IMR-90 (cell line): ENCODE measurements at regions not wholly inside any gene's neighbourhood (a gene's known extent, or its start where the extent isn't known, plus 50 kb on each side); places are given as distances from the start of the nearest gene placed in this dataset.

Source experiments
- ATAC-seq: fragments of 200-7000 bp; cut with Tn5 transposase; 2 replicates; pipeline ENCODE4 v1.9.1; 2020; ENCODE audit warnings: low read depth, mild to moderate bottlenecking, moderate library complexity
- BruUV-seq: library from RNA; stranded (reverse); fragments of 400-500 nt; replicated peaks from 2 replicates; lab custom pipeline; 2021; lab: Mats Ljungman, UMichigan
- CTCF ChIA-PET: fragments of 300-600 bp; formaldehyde crosslinking; extraction: SDS; loops from one replicate; lab custom pipeline; 2021; ENCODE audit warnings: antibody characterized with exemption; lab: Yijun Ruan, JAX
- POLR2A ChIA-PET: fragments of 300-600 bp; sonication (Branson Sonifier 250); formaldehyde crosslinking; loops from one replicate; lab custom pipeline; 2022; ENCODE audit warnings: antibody characterized with exemption; ENCODE audit not compliant: unreplicated experiment; lab: Charles Lee
- DNase-seq: peaks from one replicate; pipeline ENCODE4 v3.0.0; 2013
- H2AFZ ChIP-seq: replicated peaks from 2 replicates; pipeline ENCODE3; 2013; ENCODE audit warnings: low read length, mild to moderate bottlenecking; ENCODE audit not compliant: poor library complexity
- H2AK5ac ChIP-seq: 2 replicates; pipeline ENCODE4 v1.6.1; 2013; ENCODE audit warnings: low read depth, low read length, inconsistent platforms
- H2AK9ac ChIP-seq: replicated peaks from 2 replicates; pipeline ENCODE3; 2013; ENCODE audit warnings: mild to moderate bottlenecking, low read depth, low read length, moderate library complexity; ENCODE audit not compliant: poor library complexity
- H2BK120ac ChIP-seq: 2 replicates; pipeline ENCODE4 v1.6.1; 2013; ENCODE audit warnings: low read depth, low read length, inconsistent platforms
- H2BK15ac ChIP-seq: 3 replicates; pipeline ENCODE4 v1.6.1; 2013; ENCODE audit warnings: low read depth, low read length, inconsistent platforms
- H2BK20ac ChIP-seq: 2 replicates; pipeline ENCODE4 v1.6.1; 2013; ENCODE audit warnings: low read depth, mild to moderate bottlenecking, inconsistent platforms, low read length, moderate library complexity
- H2BK5ac ChIP-seq: 2 replicates; pipeline ENCODE4 v1.6.1; 2013; ENCODE audit warnings: mild to moderate bottlenecking, low read depth, low read length, inconsistent platforms; ENCODE audit not compliant: poor library complexity, severe bottlenecking
- H3K14ac ChIP-seq: replicated peaks from 2 replicates; pipeline ENCODE4 v1.6.1; 2013; ENCODE audit warnings: low read depth, low read length, inconsistent platforms
- H3K18ac ChIP-seq: 2 replicates; pipeline ENCODE4 v1.6.1; 2013; ENCODE audit warnings: low read depth, low read length, control low read depth
- H3K23ac ChIP-seq: 2 replicates; pipeline ENCODE4 v1.6.1; 2013; ENCODE audit warnings: low read depth, low read length, inconsistent platforms
- H3K27ac ChIP-seq: 2 replicates; pipeline ENCODE4 v1.5.1; 2013; ENCODE audit warnings: mild to moderate bottlenecking, control low read depth, low read length; ENCODE audit not compliant: insufficient read depth
- H3K27me3 ChIP-seq: 2 replicates; pipeline ENCODE4 v1.6.1; 2013; ENCODE audit warnings: low read length; ENCODE audit not compliant: control insufficient read depth, insufficient read depth
- H3K36me3 ChIP-seq: 2 replicates; pipeline ENCODE4 v1.6.1; 2013; ENCODE audit warnings: low read length, mixed read lengths; ENCODE audit not compliant: control insufficient read depth, insufficient read depth
- H3K4ac ChIP-seq: 2 replicates; pipeline ENCODE4 v1.6.1; 2013; ENCODE audit warnings: low read depth, low read length, inconsistent platforms
- H3K4me1 ChIP-seq: 2 replicates; pipeline ENCODE4 v1.6.1; 2013; ENCODE audit warnings: low read length, mixed read lengths; ENCODE audit not compliant: control insufficient read depth, insufficient read depth
- H3K4me2 ChIP-seq: 2 replicates; pipeline ENCODE4 v1.6.1; 2013; ENCODE audit warnings: low read depth, mild to moderate bottlenecking, control low read depth, low read length, moderate library complexity
- H3K4me3 ChIP-seq: 2 replicates; pipeline ENCODE4 v1.5.1; 2013; ENCODE audit warnings: low read depth, mild to moderate bottlenecking, control low read depth, low read length, moderate library complexity; ENCODE audit not compliant: insufficient read depth
- H3K56ac ChIP-seq: 2 replicates; pipeline ENCODE4 v1.6.1; 2013; ENCODE audit warnings: low read length, inconsistent platforms; ENCODE audit not compliant: insufficient read depth; ENCODE audit errors: extremely low read depth
- H3K79me1 ChIP-seq, 2 experiments: 2 replicates each; pipeline ENCODE4 v1.6.1; 2013; ENCODE audit warnings: low read length in 2 of 2, inconsistent platforms in 1 of 2, low read depth in 1 of 2
- H3K9ac ChIP-seq: 2 replicates; pipeline ENCODE4 v1.6.1; 2013; ENCODE audit warnings: low read depth, low read length, control low read depth
- H3K9me1 ChIP-seq: 2 replicates; pipeline ENCODE4 v1.6.1; 2013; ENCODE audit warnings: low read length, inconsistent platforms; ENCODE audit not compliant: insufficient read depth
- H3K9me3 ChIP-seq: 2 replicates; pipeline ENCODE4 v1.6.1; 2013; ENCODE audit warnings: low read length; ENCODE audit not compliant: control insufficient read depth, insufficient read depth
- H4K20me1 ChIP-seq: 2 replicates; pipeline ENCODE4 v1.6.1; 2013; ENCODE audit warnings: low read length, inconsistent platforms; ENCODE audit not compliant: insufficient read depth
- H4K5ac ChIP-seq: 2 replicates; pipeline ENCODE4 v1.6.1; 2013; ENCODE audit warnings: mild to moderate bottlenecking, low read depth, low read length, control low read depth
- H4K8ac ChIP-seq, 2 experiments: 2 replicates each; pipeline ENCODE4 v1.6.1; 2013; ENCODE audit warnings: low read depth in 2 of 2, low read length in 2 of 2, control low read depth in 1 of 2, inconsistent platforms in 1 of 2
- H4K91ac ChIP-seq: 2 replicates; pipeline ENCODE4 v1.6.1; 2013; ENCODE audit warnings: low read depth, low read length, inconsistent platforms; ENCODE audit not compliant: insufficient read depth
- CHD1 ChIP-seq: IDR thresholded peaks from 2 replicates; pipeline ENCODE4 v1.6.1; 2012; ENCODE audit warnings: low read depth, low read length, improper control_type of control experiment
- POLR2A ChIP-seq: IDR thresholded peaks from 2 replicates; pipeline ENCODE4 v1.6.1; 2012; ENCODE audit warnings: mild to moderate bottlenecking, low read depth, low read length
- SMC3 ChIP-seq: fragments of 150-350 bp; IDR thresholded peaks from 2 replicates; pipeline ENCODE4 v1.6.1; 2016; ENCODE audit warnings: low read depth, mild to moderate bottlenecking, antibody characterized with exemption, low read length, moderate library complexity
- WGBS, 2 experiments: methylation state at CpG; one replicate each; pipeline versions ENCODE4 v1.1.5 to v1.1.7; 2013; ENCODE audit warnings: missing lambda C conversion rate in 2 of 2; ENCODE audit not compliant: insufficient read length in 1 of 2; ENCODE audit errors: extremely low coverage in 2 of 2; 5-methylcytosine and 5-hydroxymethylcytosine counted together
- dilution Hi-C: fragments of 300-500 bp; cut with HindIII; formaldehyde crosslinking; loops from one replicate; pipeline ENCODE4 v1.14.3; 2018; ENCODE audit warnings: low sequenced_read_pairs; ENCODE audit not compliant: unreplicated experiment
- in situ Hi-C: fragments of 300-500 bp; cut with MboI; formaldehyde crosslinking; loops from 3 replicates; pipeline ENCODE4 v1.14.3; 2019; ENCODE audit warnings: low sequenced_read_pairs, inconsistent platforms, mixed read lengths
- intact Hi-C: fragments of 100-400 bp; cut with micrococcal nuclease; formaldehyde crosslinking; loops from 2 replicates; pipeline ENCODE4 v1.10.0; 2022
- TF ChIP-seq, protein P1 (sequence below): fragments of 150-350 bp; IDR thresholded peaks from 2 replicates; pipeline ENCODE4 v1.6.1; 2016; ENCODE audit warnings: low read depth, mild to moderate bottlenecking, low read length, moderate library complexity, borderline replicate concordance

DNA sequence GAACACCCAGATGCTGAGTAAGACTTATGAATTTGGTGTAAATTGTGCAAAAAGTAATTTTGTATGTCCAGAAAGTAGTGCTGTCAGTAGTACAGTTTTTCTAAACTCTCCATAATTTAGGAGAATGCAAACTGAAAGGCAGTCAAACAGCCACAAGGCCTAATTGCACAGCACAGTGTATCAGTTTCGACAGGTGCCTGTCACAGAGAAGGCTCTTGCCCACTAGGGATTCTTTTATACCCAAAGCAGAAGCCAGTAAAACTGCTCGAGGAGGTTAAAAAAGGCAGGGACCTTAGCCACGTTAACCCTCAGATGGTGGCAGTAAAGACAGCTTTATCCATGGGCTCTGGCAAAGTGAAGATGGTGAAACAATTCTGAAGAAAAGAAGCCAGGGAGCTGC is 69.4 kb upstream of the GATB start:
- dilution Hi-C loops (no loop called here), intact Hi-C loops (no loop called here)
- no peak for DNase-seq

More for the DNA sequence above, 69.4 kb upstream of the GATB start:
- WGBS, 2 experiments: no CpG with 5 or more reads among the region's 3 CpGs
- Histone ChIP-seq H3K4me1 (no peaks in the 10 kb centered on the region), H3K4me2 (no peak overlapping the region), H3K9me3 (no peaks in the 10 kb centered on the region), H3K14ac (no peak overlapping the region), H4K5ac (no peak overlapping the region), H3K4me3 (no peak overlapping the region), H4K91ac (no peak overlapping the region), H2AK9ac (no peak overlapping the region), H3K27me3 (peaks cover 10% of the 10 kb centered on the region), H4K8ac (no peak overlapping the region), H2BK15ac (no peak overlapping the region), H3K9ac (no peak overlapping the region), H3K79me1 (no peaks in the 10 kb centered on the region), H3K36me3 (no peaks in the 10 kb centered on the region), H3K18ac (no peak overlapping the region), H2BK5ac (no peak overlapping the region), H2BK120ac (no peak overlapping the region), H4K20me1 (no peaks in the 10 kb centered on the region), H2AFZ (no peak overlapping the region), H3K56ac (no peak overlapping the region), H3K23ac (no peak overlapping the region), H3K9me1 (no peaks in the 10 kb centered on the region), H2BK20ac (no peak overlapping the region), H3K4ac (no peak overlapping the region), H3K27ac (no peak overlapping the region), H2AK5ac (no peak overlapping the region)
- POLR2A ChIA-PET: no interaction called here
- TF ChIP-seq CHD1 (no peak), POLR2A (no peak), SMC3 (no peak)
- TF ChIP-seq, protein P1, sequence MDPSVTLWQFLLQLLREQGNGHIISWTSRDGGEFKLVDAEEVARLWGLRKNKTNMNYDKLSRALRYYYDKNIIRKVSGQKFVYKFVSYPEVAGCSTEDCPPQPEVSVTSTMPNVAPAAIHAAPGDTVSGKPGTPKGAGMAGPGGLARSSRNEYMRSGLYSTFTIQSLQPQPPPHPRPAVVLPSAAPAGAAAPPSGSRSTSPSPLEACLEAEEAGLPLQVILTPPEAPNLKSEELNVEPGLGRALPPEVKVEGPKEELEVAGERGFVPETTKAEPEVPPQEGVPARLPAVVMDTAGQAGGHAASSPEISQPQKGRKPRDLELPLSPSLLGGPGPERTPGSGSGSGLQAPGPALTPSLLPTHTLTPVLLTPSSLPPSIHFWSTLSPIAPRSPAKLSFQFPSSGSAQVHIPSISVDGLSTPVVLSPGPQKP: no peak
- no peak for ATAC-seq
- CTCF ChIA-PET: no interaction called here
- in situ Hi-C loops: no loop called here
- BruUV-seq: no TSS peak
